Neural progenitor cell (in vitro differentiated cells): ENCODE measurements at regions not wholly inside any gene's neighbourhood (a gene's known extent, or its start where the extent isn't known, plus 50 kb on each side); places are given as distances from the start of the nearest gene placed in this dataset.

Experiments
- EZH2 ChIP-seq: fragments of 200-600 bp; sonication (generic); IDR thresholded peaks from 2 replicates; pipeline ENCODE4 v1.6.1; 2017; ENCODE audit warnings: antibody characterized with exemption, mild to moderate bottlenecking, moderate library complexity
- EZH2phosphoT487 ChIP-seq: fragments of 200-600 bp; sonication (generic); IDR thresholded peaks from 2 replicates; pipeline ENCODE4 v1.6.1; 2017; ENCODE audit warnings: antibody characterized with exemption
- TF ChIP-seq, protein P1 (sequence below): fragments of 200-600 bp; sonication (generic); IDR thresholded peaks from 2 replicates; pipeline ENCODE4 v1.5.1; 2017; ENCODE audit warnings: antibody characterized with exemption, mild to moderate bottlenecking

GRCh38 chr4:74567981-74568380 is 123.0 kb downstream of the AREG start:
- TF ChIP-seq, protein P1, sequence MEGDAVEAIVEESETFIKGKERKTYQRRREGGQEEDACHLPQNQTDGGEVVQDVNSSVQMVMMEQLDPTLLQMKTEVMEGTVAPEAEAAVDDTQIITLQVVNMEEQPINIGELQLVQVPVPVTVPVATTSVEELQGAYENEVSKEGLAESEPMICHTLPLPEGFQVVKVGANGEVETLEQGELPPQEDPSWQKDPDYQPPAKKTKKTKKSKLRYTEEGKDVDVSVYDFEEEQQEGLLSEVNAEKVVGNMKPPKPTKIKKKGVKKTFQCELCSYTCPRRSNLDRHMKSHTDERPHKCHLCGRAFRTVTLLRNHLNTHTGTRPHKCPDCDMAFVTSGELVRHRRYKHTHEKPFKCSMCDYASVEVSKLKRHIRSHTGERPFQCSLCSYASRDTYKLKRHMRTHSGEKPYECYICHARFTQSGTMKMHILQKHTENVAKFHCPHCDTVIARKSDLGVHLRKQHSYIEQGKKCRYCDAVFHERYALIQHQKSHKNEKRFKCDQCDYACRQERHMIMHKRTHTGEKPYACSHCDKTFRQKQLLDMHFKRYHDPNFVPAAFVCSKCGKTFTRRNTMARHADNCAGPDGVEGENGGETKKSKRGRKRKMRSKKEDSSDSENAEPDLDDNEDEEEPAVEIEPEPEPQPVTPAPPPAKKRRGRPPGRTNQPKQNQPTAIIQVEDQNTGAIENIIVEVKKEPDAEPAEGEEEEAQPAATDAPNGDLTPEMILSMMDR, result no peak
- TF ChIP-seq EZH2phosphoT487 (no peak), EZH2 (no peak)
